MM.1S (cell line): ENCODE measurements at regions not wholly inside any gene's neighbourhood (a gene's known extent, or its start where the extent isn't known, plus 50 kb on each side); places are given as distances from the start of the nearest gene placed in this dataset.

Experiments used
- CTCF ChIP-seq: fragments of 300-600 bp; sonication (generic); IDR thresholded peaks from 2 replicates; pipeline ENCODE4 v1.5.1; 2016; ENCODE audit warnings: antibody characterized with exemption, low read length, mixed read lengths
- EZH2 ChIP-seq: fragments of 300-600 bp; sonication (generic); optimal IDR thresholded peaks from 2 replicates; pipeline ENCODE3; 2017; ENCODE audit warnings: low read depth, mild to moderate bottlenecking, antibody characterized with exemption, low read length, mixed read lengths

- TF ChIP-seq CTCF, result no peak
- no peak for TF ChIP-seq EZH2
These were observed 727.7 kb upstream of the NECTIN3 start for GRCh38 chr3:110343945-110344344.
